ENCODE measurements at regions not wholly inside any gene's neighbourhood (a gene's known extent, or its start where the extent isn't known, plus 50 kb on each side); places are given as distances from the start of the nearest gene placed in this dataset.

DNA sequence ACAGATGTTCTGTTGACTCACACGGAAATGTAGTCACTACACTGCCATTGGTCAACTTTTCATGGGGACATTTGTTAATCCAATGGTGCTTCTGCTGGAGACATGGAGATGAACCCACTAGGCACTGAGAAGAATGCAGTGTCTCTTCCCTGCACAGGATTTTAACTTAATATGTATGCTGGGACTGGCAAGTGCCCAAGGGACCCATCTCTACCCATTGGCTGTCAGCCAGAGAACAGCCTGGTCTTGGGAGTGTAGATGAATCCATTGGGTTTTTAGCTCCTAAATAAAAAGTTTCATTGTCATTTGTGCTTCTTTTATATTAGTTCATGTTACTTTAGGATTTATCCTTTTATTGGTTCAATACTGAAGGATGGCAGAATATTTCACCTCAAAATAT lies 195.8 kb upstream of the CDH6 start:
- no peaks in the 10 kb centered on the region for H3K27me3 ChIP-seq (replicated peaks; ENCODE audit: insufficient read depth)
- ATAC-seq (ENCODE audit: insufficient number of reproducible peaks, low FRiP score, low read depth): no peak

DNA sequence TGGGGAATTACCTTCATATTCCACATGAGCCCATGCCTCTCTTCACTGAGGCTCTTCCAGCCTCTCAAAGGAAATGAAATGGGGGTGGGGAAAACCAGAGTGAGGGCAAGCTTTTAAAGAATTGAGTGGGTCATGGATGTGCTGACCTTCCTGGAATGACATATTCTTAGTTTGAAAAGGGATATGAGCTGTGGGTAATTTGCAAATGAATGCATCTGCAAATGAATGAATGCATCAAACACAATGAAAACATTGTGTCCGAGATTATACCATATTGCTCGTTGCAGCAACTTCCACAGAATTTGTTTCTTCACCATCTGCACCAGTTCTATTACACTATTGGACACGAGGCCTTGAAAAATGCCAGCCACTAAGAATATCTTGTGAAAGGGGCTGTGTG lies 198.6 kb upstream of the CDH6 start:
- Histone ChIP-seq H3K9me3 (no peaks in the 10 kb centered on the region), H3K36me3 (no peaks in the 10 kb centered on the region), H3K27me3 (replicated peaks; ENCODE audit: insufficient read depth) (no peaks in the 10 kb centered on the region), H3K4me1 (ENCODE audit: control insufficient read depth in 1 of 2, low read depth in 2 of 2) (no peaks in the 10 kb centered on the region), H3K4me3 (no peak overlapping the region), H3K27ac (no peak overlapping the region)
- no peak for DNase-seq (ENCODE audit: low spot score)
- TF ChIP-seq, protein P1, sequence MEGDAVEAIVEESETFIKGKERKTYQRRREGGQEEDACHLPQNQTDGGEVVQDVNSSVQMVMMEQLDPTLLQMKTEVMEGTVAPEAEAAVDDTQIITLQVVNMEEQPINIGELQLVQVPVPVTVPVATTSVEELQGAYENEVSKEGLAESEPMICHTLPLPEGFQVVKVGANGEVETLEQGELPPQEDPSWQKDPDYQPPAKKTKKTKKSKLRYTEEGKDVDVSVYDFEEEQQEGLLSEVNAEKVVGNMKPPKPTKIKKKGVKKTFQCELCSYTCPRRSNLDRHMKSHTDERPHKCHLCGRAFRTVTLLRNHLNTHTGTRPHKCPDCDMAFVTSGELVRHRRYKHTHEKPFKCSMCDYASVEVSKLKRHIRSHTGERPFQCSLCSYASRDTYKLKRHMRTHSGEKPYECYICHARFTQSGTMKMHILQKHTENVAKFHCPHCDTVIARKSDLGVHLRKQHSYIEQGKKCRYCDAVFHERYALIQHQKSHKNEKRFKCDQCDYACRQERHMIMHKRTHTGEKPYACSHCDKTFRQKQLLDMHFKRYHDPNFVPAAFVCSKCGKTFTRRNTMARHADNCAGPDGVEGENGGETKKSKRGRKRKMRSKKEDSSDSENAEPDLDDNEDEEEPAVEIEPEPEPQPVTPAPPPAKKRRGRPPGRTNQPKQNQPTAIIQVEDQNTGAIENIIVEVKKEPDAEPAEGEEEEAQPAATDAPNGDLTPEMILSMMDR (IDR thresholded peaks at IDR 0.05): no peak
- ATAC-seq (ENCODE audit: insufficient number of reproducible peaks, low FRiP score, low read depth): no peak

More for the DNA sequence above, 195.8 kb upstream of the CDH6 start:
- H3K4me3 ChIP-seq: no peak overlapping the region
- TF ChIP-seq, protein P1 (IDR thresholded peaks at IDR 0.05): no peak
- no peaks in the 10 kb centered on the region for H3K36me3 ChIP-seq
- H3K4me1 ChIP-seq (ENCODE audit: control insufficient read depth in 1 of 2, low read depth in 2 of 2): no peaks in the 10 kb centered on the region
- H3K27ac ChIP-seq: no peak overlapping the region
- no peaks in the 10 kb centered on the region for H3K9me3 ChIP-seq
- no peak for DNase-seq (ENCODE audit: low spot score)

DNA sequence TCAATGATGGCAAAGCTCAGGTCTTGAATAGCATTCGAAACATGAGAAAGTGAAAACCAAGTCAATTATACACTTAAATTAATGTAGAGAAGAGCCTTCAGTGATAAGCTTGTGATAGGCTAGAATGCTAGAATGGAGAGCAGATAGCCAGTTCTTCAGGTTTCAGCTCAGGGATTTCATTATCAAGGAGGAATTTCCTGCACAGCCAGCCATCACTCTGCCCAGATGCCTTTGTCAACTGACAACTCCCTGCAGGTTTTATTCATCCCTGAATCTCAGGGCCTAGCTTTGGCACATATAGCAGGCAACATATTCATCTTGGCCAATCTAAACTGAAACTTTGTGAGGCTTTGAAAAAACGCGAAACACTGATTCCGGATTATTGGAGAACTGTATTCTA lies 199.3 kb upstream of the CDH6 start:
- no peak for ATAC-seq (ENCODE audit: insufficient number of reproducible peaks, low FRiP score, low read depth)
- TF ChIP-seq, protein P1 (IDR thresholded peaks at IDR 0.05): no peak
- DNase-seq (ENCODE audit: low spot score): no peak
- no peak overlapping the region for H3K4me3 ChIP-seq
- H3K36me3 ChIP-seq: no peaks in the 10 kb centered on the region
- no peaks in the 10 kb centered on the region for H3K4me1 ChIP-seq (ENCODE audit: control insufficient read depth in 1 of 2, low read depth in 2 of 2)
- no peak overlapping the region for H3K27ac ChIP-seq
- H3K27me3 ChIP-seq (replicated peaks; ENCODE audit: insufficient read depth): no peaks in the 10 kb centered on the region
- H3K9me3 ChIP-seq: no peaks in the 10 kb centered on the region

DNA sequence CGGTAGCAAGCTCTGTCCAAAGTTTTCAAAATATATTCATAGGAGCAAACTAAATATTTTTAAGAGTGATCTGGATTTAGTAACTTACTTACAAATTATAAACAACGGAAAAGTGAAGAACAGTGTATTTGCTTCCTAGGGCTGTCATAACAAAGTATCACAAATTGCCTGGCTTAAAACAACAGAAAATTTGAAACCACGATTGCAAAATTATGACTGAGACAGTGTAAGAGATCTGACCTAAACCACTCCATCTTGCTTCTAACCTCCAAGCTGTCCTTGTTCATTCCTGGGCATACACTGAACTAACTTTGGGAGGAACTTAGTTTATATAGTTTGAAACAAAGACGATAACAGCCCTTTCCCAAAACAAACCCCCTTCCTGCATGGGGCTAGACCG lies 202.0 kb upstream of the CDH6 start:
- no peaks in the 10 kb centered on the region for H3K36me3 ChIP-seq
- no peak for ATAC-seq (ENCODE audit: insufficient number of reproducible peaks, low FRiP score, low read depth)
- H3K9me3 ChIP-seq: no peaks in the 10 kb centered on the region
- TF ChIP-seq, protein P1 (IDR thresholded peaks at IDR 0.05): no peak
- DNase-seq (ENCODE audit: low spot score): no peak
- H3K27me3 ChIP-seq (replicated peaks; ENCODE audit: insufficient read depth): no peaks in the 10 kb centered on the region
- no peak overlapping the region for H3K4me3 ChIP-seq
- no peaks in the 10 kb centered on the region for H3K4me1 ChIP-seq (ENCODE audit: control insufficient read depth in 1 of 2, low read depth in 2 of 2)
- no peak overlapping the region for H3K27ac ChIP-seq

DNA sequence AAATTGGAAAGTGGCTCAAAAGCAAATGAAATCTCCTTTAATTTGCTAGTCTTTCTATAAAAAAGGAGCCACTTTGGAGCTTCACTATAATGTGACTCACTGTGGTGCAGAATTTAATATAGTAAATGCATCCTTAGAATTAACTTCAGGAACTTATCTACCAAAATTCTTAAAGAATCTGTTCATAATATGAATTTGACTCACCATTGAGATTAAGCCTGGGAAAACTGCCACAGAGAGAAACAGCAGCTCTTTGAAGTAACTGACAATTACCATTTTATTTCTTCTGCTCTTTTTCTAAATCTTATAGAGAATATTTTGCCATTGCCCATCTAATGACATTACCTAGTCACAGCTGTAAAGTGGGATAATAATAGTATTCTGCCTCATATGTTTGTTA lies 211.9 kb upstream of the CDH6 start:
- Histone ChIP-seq H3K36me3 (no peaks in the 10 kb centered on the region), H3K4me3 (no peak overlapping the region), H3K27me3 (replicated peaks; ENCODE audit: insufficient read depth) (no peaks in the 10 kb centered on the region), H3K4me1 (ENCODE audit: control insufficient read depth in 1 of 2, low read depth in 2 of 2) (no peaks in the 10 kb centered on the region), H3K9me3 (no peaks in the 10 kb centered on the region), H3K27ac (no peak overlapping the region)
- TF ChIP-seq, protein P1 (IDR thresholded peaks at IDR 0.05): no peak
- ATAC-seq (ENCODE audit: insufficient number of reproducible peaks, low FRiP score, low read depth) (no peak), DNase-seq (ENCODE audit: low spot score) (no peak)
